Stimulated activated CD8-positive, alpha-beta memory T cell treated with anti-CD3 and anti-CD28 coated beads, Interleukin-12 subunit alpha, Interleukin-12 subunit beta, amount 100 ng/mL, for 4 hours (primary cell): ENCODE measurements at regions not wholly inside any gene's neighbourhood (a gene's known extent, or its start where the extent isn't known, plus 50 kb on each side); places are given as distances from the start of the nearest gene placed in this dataset.
"Not testable (repeated sequence)": the region's sequence is repeated elsewhere in the genome, so short reads cannot be mapped to it uniquely, and the experiment has no call there.

Experiments
- DNase-seq: peaks from one replicate; pipeline ENCODE4 v3.0.0-alpha.2; 2020; ENCODE audit warnings: low read depth

- DNase-seq, result no peak
Observed at GRCh38 chr13:89352384-89352783, 1681.2 kb downstream of the SLITRK5 start.

- DNase-seq, result no peak
Observed at GRCh38 chr13:89361909-89362308, 1690.7 kb downstream of the SLITRK5 start.

GRCh38 chr13:89363144-89363543 is 1692.0 kb downstream of the SLITRK5 start:
- DNase-seq, result no peak

- DNase-seq, result no peak
Observed at GRCh38 chr13:89372193-89372592, 1701.0 kb downstream of the SLITRK5 start.

- no peak for DNase-seq
Observed at GRCh38 chr13:89375839-89376238, 1704.7 kb downstream of the SLITRK5 start.

GRCh38 chr13:89380101-89380500 is 1708.9 kb downstream of the SLITRK5 start:
- no peak for DNase-seq

- DNase-seq, result no peak
Observed at GRCh38 chr13:89382981-89383380, 1711.8 kb downstream of the SLITRK5 start.

- DNase-seq, result no peak
Observed at GRCh38 chr13:89383891-89384290, 1712.7 kb downstream of the SLITRK5 start.

- DNase-seq, result no peak
Observed at GRCh38 chr13:89393758-89394304, 1722.7 kb downstream of the SLITRK5 start.

- no peak for DNase-seq
Observed at GRCh38 chr13:89401264-89401675, 1730.1 kb downstream of the SLITRK5 start.

GRCh38 chr13:89402211-89402610 is 1731.0 kb downstream of the SLITRK5 start:
- no peak for DNase-seq

- not testable (repeated sequence) for DNase-seq
Observed at GRCh38 chr13:89406096-89406495, 1734.9 kb downstream of the SLITRK5 start.

GRCh38 chr13:89407357-89407756 is 1736.2 kb downstream of the SLITRK5 start:
- DNase-seq, result no peak

- no peak for DNase-seq
Observed at GRCh38 chr13:89432997-89433396, 1761.8 kb downstream of the SLITRK5 start.

- DNase-seq, result not testable (repeated sequence)
Observed at GRCh38 chr13:89434624-89435023, 1763.5 kb downstream of the SLITRK5 start.

GRCh38 chr13:89454681-89455080 is 1783.5 kb downstream of the SLITRK5 start:
- no peak for DNase-seq

- DNase-seq, result no peak
Observed at GRCh38 chr13:89455225-89455624, 1784.1 kb downstream of the SLITRK5 start.

- no peak for DNase-seq
Observed at GRCh38 chr13:89455741-89456140, 1784.6 kb downstream of the SLITRK5 start.

- no peak for DNase-seq
Observed at GRCh38 chr13:89457977-89458376, 1786.8 kb downstream of the SLITRK5 start.

- DNase-seq, result no peak
Observed at GRCh38 chr13:89458456-89458855, 1787.3 kb downstream of the SLITRK5 start.

GRCh38 chr13:89460895-89461294 is 1789.7 kb downstream of the SLITRK5 start:
- DNase-seq, result not testable (repeated sequence)

GRCh38 chr13:89465366-89465765 is 1794.2 kb downstream of the SLITRK5 start:
- DNase-seq, result no peak

- DNase-seq, result no peak
Observed at GRCh38 chr13:89468081-89468480, 1796.9 kb downstream of the SLITRK5 start.

- DNase-seq, result no peak
Observed at GRCh38 chr13:89470901-89471300, 1799.7 kb downstream of the SLITRK5 start.

GRCh38 chr13:89474432-89474831 is 1803.3 kb downstream of the SLITRK5 start:
- DNase-seq, result no peak
